ENCODE measurements at regions not wholly inside any gene's neighbourhood (a gene's known extent, or its start where the extent isn't known, plus 50 kb on each side); places are given as distances from the start of the nearest gene placed in this dataset.
"Not testable (repeated sequence)": the region's sequence is repeated elsewhere in the genome, so short reads cannot be mapped to it uniquely, and the experiment has no call there.

- H3K27ac Mint-ChIP-seq, H3K27me3 Mint-ChIP-seq, H3K4me3 Mint-ChIP-seq, DNase-seq, H3K9me3 Mint-ChIP-seq, H3K4me1 Mint-ChIP-seq, H3K36me3 Mint-ChIP-seq: not testable (repeated sequence)
- peak in 1 of 2 donors; percentile 17 for ATAC-seq (replicated peaks)
These were observed 123.7 kb downstream of the LIMS4 start for GRCh38 chr2:110348902-110349301.

GRCh38 chr2:110344405-110345035 lies 128.1 kb downstream of the LIMS4 start:
- not testable (repeated sequence) for DNase-seq, H3K27me3 Mint-ChIP-seq, H3K9me3 Mint-ChIP-seq, H3K36me3 Mint-ChIP-seq, H3K4me3 Mint-ChIP-seq, H3K4me1 Mint-ChIP-seq, H3K27ac Mint-ChIP-seq
- peak in 1 of 2 donors; percentile 17 for ATAC-seq (replicated peaks)

DNA sequence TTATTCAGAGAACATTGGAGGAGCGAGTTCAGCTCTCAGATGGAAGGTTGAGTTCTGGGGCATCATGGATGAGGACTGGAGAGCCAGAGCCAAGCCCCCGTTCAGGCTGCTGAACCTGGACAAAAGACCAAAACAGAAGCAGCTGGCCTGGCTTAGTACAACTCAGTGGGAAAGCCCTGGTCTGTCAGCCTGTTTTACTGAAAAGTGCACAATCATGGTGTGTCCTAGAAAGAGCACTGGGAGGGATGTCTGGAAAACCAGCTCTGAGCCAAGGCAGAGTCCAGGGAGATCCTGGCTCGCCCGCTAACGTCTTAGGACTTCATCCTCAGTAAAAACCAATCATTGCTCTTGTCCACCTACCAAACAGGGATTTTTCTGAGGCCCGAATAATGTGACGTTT lies 129.7 kb upstream of the MTLN start:
- DNase-seq; H3K4me1 Mint-ChIP-seq; H3K36me3 Mint-ChIP-seq; ATAC-seq (replicated peaks); H3K27me3 Mint-ChIP-seq; H3K4me3 Mint-ChIP-seq; H3K9me3 Mint-ChIP-seq; H3K27ac Mint-ChIP-seq: not testable (repeated sequence)

- not testable (repeated sequence) for H3K4me3 Mint-ChIP-seq; H3K4me1 Mint-ChIP-seq; H3K27me3 Mint-ChIP-seq; H3K36me3 Mint-ChIP-seq; H3K9me3 Mint-ChIP-seq; ATAC-seq (replicated peaks); DNase-seq; H3K27ac Mint-ChIP-seq
These were observed 126.8 kb upstream of the MTLN start for GRCh38 chr2:110339126-110339525.

- not testable (repeated sequence) for ATAC-seq (replicated peaks)
These were observed 126.1 kb upstream of the MTLN start for GRCh38 chr2:110338277-110339003.

GRCh38 chr2:110336071-110336470 lies 123.7 kb upstream of the MTLN start:
- not testable (repeated sequence) for H3K9me3 Mint-ChIP-seq; H3K4me1 Mint-ChIP-seq; H3K27me3 Mint-ChIP-seq; DNase-seq; H3K4me3 Mint-ChIP-seq; ATAC-seq (replicated peaks); H3K36me3 Mint-ChIP-seq; H3K27ac Mint-ChIP-seq

More at GRCh38 chr2:110338277-110339003, 126.1 kb upstream of the MTLN start:
- H3K4me3 Mint-ChIP-seq, H3K4me1 Mint-ChIP-seq, DNase-seq, H3K27ac Mint-ChIP-seq, H3K27me3 Mint-ChIP-seq, H3K36me3 Mint-ChIP-seq, H3K9me3 Mint-ChIP-seq: not testable (repeated sequence)

- ATAC-seq (replicated peaks); H3K36me3 Mint-ChIP-seq; H3K27me3 Mint-ChIP-seq: not testable (repeated sequence)
These were observed 123.2 kb upstream of the MTLN start for GRCh38 chr2:110335415-110336049.

GRCh38 chr2:110333114-110334095 lies 121.1 kb upstream of the MTLN start:
- not testable (repeated sequence) for H3K27me3 Mint-ChIP-seq; H3K4me3 Mint-ChIP-seq; DNase-seq; H3K36me3 Mint-ChIP-seq; ATAC-seq (replicated peaks); H3K27ac Mint-ChIP-seq; H3K4me1 Mint-ChIP-seq; H3K9me3 Mint-ChIP-seq

More at GRCh38 chr2:110335415-110336049, 123.2 kb upstream of the MTLN start:
- not testable (repeated sequence) for H3K4me1 Mint-ChIP-seq, H3K4me3 Mint-ChIP-seq, DNase-seq, H3K27ac Mint-ChIP-seq, H3K9me3 Mint-ChIP-seq

GRCh38 chr2:110331625-110332024 lies 119.3 kb upstream of the MTLN start:
- H3K4me3 Mint-ChIP-seq; ATAC-seq (replicated peaks); H3K4me1 Mint-ChIP-seq; H3K27me3 Mint-ChIP-seq; DNase-seq; H3K36me3 Mint-ChIP-seq; H3K27ac Mint-ChIP-seq; H3K9me3 Mint-ChIP-seq: not testable (repeated sequence)

DNA sequence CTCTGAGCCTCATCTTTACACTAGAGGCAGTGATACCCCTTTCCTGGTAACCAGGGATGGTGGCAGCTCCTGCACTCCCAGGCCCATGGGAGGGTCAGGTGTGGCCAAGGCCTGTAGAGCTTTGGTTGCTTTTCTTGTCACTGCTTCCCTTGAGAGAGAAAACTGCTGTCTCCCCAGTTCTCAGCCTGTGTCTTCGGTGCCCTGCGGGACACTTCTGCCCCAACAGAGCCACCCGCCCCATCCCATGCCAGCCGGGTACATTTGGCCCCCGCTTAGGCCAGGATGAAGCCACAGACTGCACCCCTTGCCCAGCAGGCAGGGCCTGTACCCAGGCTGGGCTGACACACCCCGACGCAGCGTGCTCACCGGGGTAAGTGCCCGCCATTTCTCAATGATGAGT lies 117.4 kb upstream of the MTLN start:
- not testable (repeated sequence) for H3K4me3 Mint-ChIP-seq; H3K36me3 Mint-ChIP-seq; DNase-seq; H3K27ac Mint-ChIP-seq; H3K9me3 Mint-ChIP-seq; H3K4me1 Mint-ChIP-seq; H3K27me3 Mint-ChIP-seq; ATAC-seq (replicated peaks)

GRCh38 chr2:110329158-110329557 lies 116.8 kb upstream of the MTLN start:
- not testable (repeated sequence) for H3K27ac Mint-ChIP-seq; DNase-seq; H3K4me3 Mint-ChIP-seq; H3K36me3 Mint-ChIP-seq; ATAC-seq (replicated peaks); H3K9me3 Mint-ChIP-seq; H3K4me1 Mint-ChIP-seq; H3K27me3 Mint-ChIP-seq

- not testable (repeated sequence) for H3K4me1 Mint-ChIP-seq; DNase-seq; H3K27ac Mint-ChIP-seq; H3K27me3 Mint-ChIP-seq; ATAC-seq (replicated peaks); H3K4me3 Mint-ChIP-seq; H3K36me3 Mint-ChIP-seq; H3K9me3 Mint-ChIP-seq
These were observed 116.3 kb upstream of the MTLN start for GRCh38 chr2:110328677-110329076.

- not testable (repeated sequence) for H3K27me3 Mint-ChIP-seq, H3K27ac Mint-ChIP-seq, H3K4me3 Mint-ChIP-seq, H3K9me3 Mint-ChIP-seq, H3K4me1 Mint-ChIP-seq, DNase-seq, H3K36me3 Mint-ChIP-seq
- peak; percentile 85 to 88 for ATAC-seq (replicated peaks)
These were observed 111.5 kb upstream of the MTLN start for GRCh38 chr2:110323832-110324231.

DNA sequence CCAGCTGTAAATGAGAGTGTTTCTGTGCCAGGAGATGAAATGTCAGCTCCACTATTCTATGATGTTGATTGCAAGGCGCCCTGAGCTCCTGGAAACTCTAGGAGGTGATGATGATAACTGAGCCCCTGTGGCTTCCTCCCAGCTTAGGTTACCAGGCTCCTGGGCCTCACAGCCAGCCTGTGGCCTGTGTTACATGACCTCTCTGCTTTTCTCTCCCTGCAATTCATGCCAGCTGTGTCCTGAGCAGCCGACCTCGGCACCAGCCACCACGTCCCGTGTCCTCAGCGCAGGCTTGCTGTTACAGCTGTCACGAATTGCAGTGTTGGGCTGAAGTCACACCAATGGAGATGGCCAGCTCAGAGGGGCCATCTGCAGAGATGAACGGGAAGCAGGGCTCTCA lies 110.2 kb upstream of the MTLN start:
- not testable (repeated sequence) for H3K27me3 Mint-ChIP-seq; DNase-seq; ATAC-seq (replicated peaks); H3K9me3 Mint-ChIP-seq; H3K4me1 Mint-ChIP-seq; H3K36me3 Mint-ChIP-seq; H3K4me3 Mint-ChIP-seq; H3K27ac Mint-ChIP-seq
